ENCODE measurements at regions not wholly inside any gene's neighbourhood (a gene's known extent, or its start where the extent isn't known, plus 50 kb on each side); places are given as distances from the start of the nearest gene placed in this dataset.

DNA sequence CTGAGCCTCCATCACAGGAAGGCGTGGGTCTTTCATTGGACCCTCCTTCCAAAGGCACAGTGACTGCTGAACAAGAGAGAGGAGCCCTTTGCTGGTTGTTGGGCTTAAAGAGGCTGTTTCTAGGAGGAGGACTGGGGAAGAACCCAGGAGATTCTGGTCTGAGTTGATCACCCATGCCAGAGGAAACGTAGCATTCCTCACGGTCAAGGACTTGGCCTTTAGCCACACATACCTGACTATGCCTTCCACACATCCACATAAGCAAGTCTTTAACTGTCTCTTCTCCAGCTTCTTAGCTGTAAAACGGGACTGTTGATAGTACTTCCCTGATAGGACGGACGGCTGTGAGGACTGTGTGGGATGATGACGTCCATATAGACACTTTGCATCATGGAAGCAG, 149.8 kb upstream of the IRX3 start:
- TF ChIP-seq TAF1 (IDR thresholded peaks at IDR 0.05; ENCODE audit: borderline replicate concordance, insufficient read depth, low read length) (no peak), POLR2AphosphoS5 (IDR thresholded peaks at IDR 0.05; ENCODE audit: low read depth, low read length) (no peak)
